Neuronal stem cell (in vitro differentiated cells): ENCODE measurements at regions not wholly inside any gene's neighbourhood (a gene's known extent, or its start where the extent isn't known, plus 50 kb on each side); places are given as distances from the start of the nearest gene placed in this dataset.

Experiments used
- DNase-seq: peaks from one replicate; pipeline ENCODE4 v3.0.0-alpha.2; 2013; ENCODE audit warnings: low spot score
- H2AFZ ChIP-seq: one replicate; pipeline ENCODE4 v1.6.1; 2013; ENCODE audit warnings: mild to moderate bottlenecking, low read length, inconsistent platforms
- H2AK5ac ChIP-seq: 2 replicates; pipeline ENCODE4 v1.6.1; 2013; ENCODE audit warnings: low read depth, mild to moderate bottlenecking, inconsistent platforms, low read length, moderate library complexity, mixed read lengths
- H2BK120ac ChIP-seq: 2 replicates; pipeline ENCODE4 v1.6.1; 2013; ENCODE audit warnings: low read depth, mild to moderate bottlenecking, inconsistent platforms, low read length, moderate library complexity, mixed read lengths
- H2BK12ac ChIP-seq: one replicate; pipeline ENCODE4 v1.6.1; 2013; ENCODE audit warnings: low read length, inconsistent platforms
- H2BK15ac ChIP-seq: 2 replicates; pipeline ENCODE4 v1.6.1; 2013; ENCODE audit warnings: mild to moderate bottlenecking, low read length, inconsistent platforms, mixed read lengths
- H2BK5ac ChIP-seq: one replicate; pipeline ENCODE4 v1.6.1; 2013; ENCODE audit warnings: inconsistent platforms, mild to moderate bottlenecking, low read length, moderate library complexity
- H3K14ac ChIP-seq: one replicate; pipeline ENCODE4 v1.6.1; 2013; ENCODE audit warnings: low read length, inconsistent platforms
- H3K18ac ChIP-seq: 2 replicates; pipeline ENCODE4 v1.6.1; 2013; ENCODE audit warnings: low read length, inconsistent platforms
- H3K23ac ChIP-seq: 2 replicates; pipeline ENCODE4 v1.6.1; 2013; ENCODE audit warnings: low read depth, mild to moderate bottlenecking, mixed read lengths, low read length, inconsistent platforms; ENCODE audit not compliant: poor library complexity
- H3K27ac ChIP-seq: replicated peaks from 3 replicates; pipeline ENCODE4 v1.5.1; 2013; ENCODE audit warnings: low read length, inconsistent platforms
- H3K27me3 ChIP-seq, 3 experiments: 2 replicates each; pipeline ENCODE4 v1.6.1; 2013; ENCODE audit warnings: low read length in 3 of 3, mild to moderate bottlenecking in 2 of 3, inconsistent platforms in 1 of 3, low read depth in 1 of 3, mixed read lengths in 1 of 3, moderate library complexity in 1 of 3; ENCODE audit not compliant: control insufficient read depth in 3 of 3, insufficient read depth in 3 of 3
- H3K36me3 ChIP-seq, 2 donors: replicated peaks in 1 of 2; 2 replicates each; pipeline ENCODE4 v1.6.1; 2013; ENCODE audit warnings: low read length in 2 of 2; ENCODE audit not compliant: control insufficient read depth in 2 of 2, insufficient read depth in 2 of 2
- H3K4ac ChIP-seq: 2 replicates; pipeline ENCODE4 v1.6.1; 2013; ENCODE audit warnings: inconsistent platforms, mild to moderate bottlenecking, low read length, moderate library complexity
- H3K4me1 ChIP-seq, 2 donors: 1 replicate in 1 of 2; 2 replicates in 1 of 2; pipeline ENCODE4 v1.6.1; 2013; ENCODE audit warnings: low read length in 2 of 2, low read depth in 1 of 2; ENCODE audit not compliant: control insufficient read depth in 2 of 2, insufficient read depth in 1 of 2
- H3K4me2 ChIP-seq: one replicate; pipeline ENCODE4 v1.6.1; 2013; ENCODE audit warnings: mild to moderate bottlenecking, low read length, inconsistent platforms; ENCODE audit not compliant: insufficient read depth, poor library complexity, severe bottlenecking
- H3K4me3 ChIP-seq, 2 donors: 2 replicates each; pipeline ENCODE4 v1.5.1; 2013; ENCODE audit warnings: low read length in 2 of 2, mild to moderate bottlenecking in 2 of 2, inconsistent platforms in 1 of 2, moderate library complexity in 1 of 2
- H3K79me1 ChIP-seq: one replicate; pipeline ENCODE4 v1.6.1; 2013; ENCODE audit warnings: low read depth, mild to moderate bottlenecking, inconsistent platforms, low read length, moderate library complexity
- H3K9ac ChIP-seq: one replicate; pipeline ENCODE4 v1.6.1; 2013; ENCODE audit warnings: mild to moderate bottlenecking, low read depth, low read length, inconsistent platforms; ENCODE audit not compliant: poor library complexity
- H3K9me3 ChIP-seq, 2 donors: replicated peaks in 1 of 2; 2 replicates each; pipeline versions ENCODE3 to v1.6.1; 2013; ENCODE audit warnings: low read length in 2 of 2, mild to moderate bottlenecking in 2 of 2, inconsistent platforms in 1 of 2, low read depth in 1 of 2, mixed read lengths in 1 of 2, moderate library complexity in 1 of 2; ENCODE audit not compliant: control insufficient read depth in 2 of 2, insufficient read depth in 1 of 2
- H4K8ac ChIP-seq: one replicate; pipeline ENCODE4 v1.6.1; 2013; ENCODE audit warnings: low read depth, mild to moderate bottlenecking, inconsistent platforms, low read length, moderate library complexity
- H4K91ac ChIP-seq: one replicate; pipeline ENCODE4 v1.6.1; 2013; ENCODE audit warnings: low read length, low read depth, mild to moderate bottlenecking, inconsistent platforms; ENCODE audit not compliant: poor library complexity
- WGBS, 2 donors: extraction: QIAGEN DNeasy Blood & Tissue Kit; methylation state at CpG; one replicate each; pipeline ENCODE4 v1.1.7; 2013; ENCODE audit warnings: missing lambda C conversion rate in 2 of 2, mixed read lengths in 1 of 2; ENCODE audit not compliant: insufficient read length in 2 of 2, insufficient replicate concordance in 1 of 2; ENCODE audit errors: extremely low coverage in 2 of 2; 5-methylcytosine and 5-hydroxymethylcytosine counted together

DNA sequence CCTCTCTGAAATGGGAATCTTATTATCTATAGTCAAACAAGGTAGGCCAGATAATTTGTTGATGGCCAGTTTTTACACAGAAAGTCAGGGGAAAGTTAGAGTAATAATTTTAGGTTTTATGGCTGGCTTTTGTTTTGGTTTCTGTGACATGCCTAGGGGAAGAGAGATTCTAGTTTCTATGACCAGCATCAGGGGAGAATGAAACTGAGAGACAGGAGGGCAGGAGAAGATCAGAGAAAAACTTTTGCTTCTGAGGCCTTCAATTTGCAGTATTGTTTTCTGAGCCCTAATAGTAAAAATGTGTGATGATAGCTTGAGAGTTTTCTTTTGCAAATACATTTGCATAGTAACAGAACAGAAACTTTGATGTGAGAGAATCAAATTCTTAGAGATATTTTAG lies 564.3 kb downstream of the ZNF608 start:
- Histone ChIP-seq H3K4me2 (no peak overlapping the region), H3K23ac (no peak overlapping the region), H3K27me3 (no peaks in the 10 kb centered on the region), H3K14ac (no peak overlapping the region), H4K8ac (no peak overlapping the region), H3K27ac (no peak overlapping the region), H2AFZ (no peak overlapping the region), H3K4ac (no peak overlapping the region), H3K9ac (no peak overlapping the region), H4K91ac (no peak overlapping the region), H2AK5ac (no peak overlapping the region), H2BK12ac (no peak overlapping the region), H2BK15ac (no peak overlapping the region), H3K4me1 (no peaks in the 10 kb centered on the region), H3K36me3 (no peaks in the 10 kb centered on the region), H3K18ac (no peak overlapping the region), H2BK120ac (no peak overlapping the region), H3K9me3 (peaks cover 0 to 17% of the 10 kb centered on the region in 2 donors), H3K4me3 (no peak overlapping the region), H2BK5ac (no peak overlapping the region), H3K79me1 (no peaks in the 10 kb centered on the region)
- no peak for DNase-seq

GRCh38 chr5:124180875-124181461 lies 565.5 kb downstream of the ZNF608 start:
- no peaks in the 10 kb centered on the region for H3K27me3 ChIP-seq
- WGBS, 2 donors, result no CpG with 5 or more reads among the region's 2 CpGs
- H3K27ac ChIP-seq, result no peak overlapping the region

DNA sequence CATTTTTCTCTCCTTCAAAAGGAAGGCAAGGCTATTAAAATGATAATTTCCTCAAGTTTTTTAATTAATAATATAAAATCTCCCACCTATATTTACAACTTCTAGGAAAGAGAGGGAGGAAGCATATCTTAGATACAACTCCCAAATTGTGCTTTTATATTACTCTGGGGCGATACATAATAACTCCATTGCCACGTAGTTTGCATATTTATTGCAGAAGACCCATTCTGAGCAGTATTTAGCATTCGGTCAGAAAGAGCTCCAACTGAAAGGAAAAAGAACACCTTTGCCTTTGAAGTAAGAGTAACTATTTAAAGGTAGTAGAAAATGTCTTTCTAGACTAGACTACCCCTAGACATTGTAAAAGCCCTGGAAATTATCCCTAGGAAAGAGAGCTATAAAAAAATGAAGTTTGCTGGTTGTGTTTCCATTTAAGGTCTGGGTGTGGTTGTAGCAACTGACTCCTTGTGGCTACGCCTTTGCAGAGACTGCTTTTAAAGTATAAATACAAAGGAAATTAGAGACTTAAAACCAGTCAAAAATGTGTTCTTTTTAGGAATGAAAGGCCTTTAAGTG lies 566.1 kb downstream of the ZNF608 start:
- Histone ChIP-seq H3K9me3 (peaks cover 0 to 17% of the 10 kb centered on the region in 2 donors), H3K79me1 (no peaks in the 10 kb centered on the region), H3K18ac (no peak overlapping the region), H3K36me3 (no peaks in the 10 kb centered on the region), H2BK15ac (no peak overlapping the region), H3K4me3 (no peak overlapping the region), H2AK5ac (no peak overlapping the region), H2BK12ac (no peak overlapping the region), H3K23ac (no peak overlapping the region), H3K9ac (no peak overlapping the region), H3K4me2 (no peak overlapping the region), H3K27ac (no peak overlapping the region), H2AFZ (peak overlapping the region; percentile 52), H3K4me1 (no peaks in the 10 kb centered on the region), H3K27me3 (no peaks in the 10 kb centered on the region), H3K14ac (no peak overlapping the region), H3K4ac (no peak overlapping the region), H2BK5ac (no peak overlapping the region), H4K91ac (no peak overlapping the region), H2BK120ac (no peak overlapping the region), H4K8ac (no peak overlapping the region)
- no CpG with 5 or more reads among the region's 4 CpGs for WGBS, 2 donors
- no peak for DNase-seq

More at GRCh38 chr5:124180875-124181461, 565.5 kb downstream of the ZNF608 start:
- Histone ChIP-seq H2BK12ac (no peak overlapping the region), H3K9me3 (peaks cover 0 to 17% of the 10 kb centered on the region in 2 donors), H4K91ac (no peak overlapping the region), H3K79me1 (no peaks in the 10 kb centered on the region), H2AFZ (peak overlapping the region; percentile 52), H2AK5ac (no peak overlapping the region), H3K4ac (no peak overlapping the region), H4K8ac (no peak overlapping the region), H3K36me3 (no peaks in the 10 kb centered on the region), H3K4me3 (no peak overlapping the region), H2BK15ac (no peak overlapping the region), H2BK5ac (no peak overlapping the region), H3K4me1 (no peaks in the 10 kb centered on the region), H3K9ac (no peak overlapping the region), H3K4me2 (no peak overlapping the region), H3K14ac (no peak overlapping the region), H2BK120ac (no peak overlapping the region), H3K18ac (no peak overlapping the region), H3K23ac (no peak overlapping the region)
- no peak for DNase-seq

- Histone ChIP-seq H2AK5ac (no peak overlapping the region), H2BK5ac (no peak overlapping the region), H3K27me3 (no peaks in the 10 kb centered on the region), H4K91ac (no peak overlapping the region), H2BK15ac (no peak overlapping the region), H2BK12ac (no peak overlapping the region), H3K4ac (no peak overlapping the region), H3K4me1 (no peaks in the 10 kb centered on the region), H3K79me1 (no peaks in the 10 kb centered on the region), H4K8ac (no peak overlapping the region), H2BK120ac (no peak overlapping the region), H3K36me3 (no peaks in the 10 kb centered on the region), H3K4me3 (no peak overlapping the region), H3K14ac (no peak overlapping the region), H2AFZ (no peak overlapping the region), H3K4me2 (no peak overlapping the region), H3K23ac (no peak overlapping the region), H3K18ac (no peak overlapping the region), H3K9ac (no peak overlapping the region), H3K9me3 (peaks cover 0 to 17% of the 10 kb centered on the region in 2 donors), H3K27ac (no peak overlapping the region)
- no CpG with 5 or more reads among the region's 1 CpG for WGBS, 2 donors
- no peak for DNase-seq
Observed at GRCh38 chr5:124179819-124180218, 566.6 kb downstream of the ZNF608 start.
